WERI-Rb-1 (cell line): ENCODE measurements at regions not wholly inside any gene's neighbourhood (a gene's known extent, or its start where the extent isn't known, plus 50 kb on each side); places are given as distances from the start of the nearest gene placed in this dataset.

Experiments
- DNase-seq: peaks from one replicate; pipeline ENCODE4 v3.0.0-alpha.2; 2020
- H3K27ac ChIP-seq: fragments of 250-450 bp; sonication (Bioruptor Pico); 2 replicates; pipeline ENCODE4 v1.5.1; 2020; ENCODE audit warnings: mild to moderate bottlenecking, moderate library complexity
- H3K27me3 ChIP-seq: fragments of 250-450 bp; sonication (Bioruptor Pico); 2 replicates; pipeline ENCODE4 v1.5.1; 2021; ENCODE audit warnings: mild to moderate bottlenecking, low read depth, moderate library complexity; ENCODE audit not compliant: insufficient read depth, severe bottlenecking
- H3K36me3 ChIP-seq: fragments of 250-450 bp; sonication (Bioruptor Pico); 2 replicates; pipeline ENCODE4 v1.5.1; 2020; ENCODE audit warnings: mild to moderate bottlenecking, moderate library complexity
- H3K4me3 ChIP-seq: 2 replicates; pipeline ENCODE4 v1.5.1; 2011; ENCODE audit warnings: low read depth, mild to moderate bottlenecking, control low read depth, low read length
- H3K9me3 ChIP-seq: fragments of 250-450 bp; sonication (Bioruptor Pico); 2 replicates; pipeline ENCODE4 v1.5.1; 2021; ENCODE audit warnings: mild to moderate bottlenecking, moderate library complexity; ENCODE audit not compliant: severe bottlenecking
- TF ChIP-seq, protein P1 (sequence below): IDR thresholded peaks from 2 replicates; pipeline ENCODE4 v1.5.1; 2011; ENCODE audit warnings: low read depth, mild to moderate bottlenecking, control low read depth, inconsistent platforms, low read length

DNA sequence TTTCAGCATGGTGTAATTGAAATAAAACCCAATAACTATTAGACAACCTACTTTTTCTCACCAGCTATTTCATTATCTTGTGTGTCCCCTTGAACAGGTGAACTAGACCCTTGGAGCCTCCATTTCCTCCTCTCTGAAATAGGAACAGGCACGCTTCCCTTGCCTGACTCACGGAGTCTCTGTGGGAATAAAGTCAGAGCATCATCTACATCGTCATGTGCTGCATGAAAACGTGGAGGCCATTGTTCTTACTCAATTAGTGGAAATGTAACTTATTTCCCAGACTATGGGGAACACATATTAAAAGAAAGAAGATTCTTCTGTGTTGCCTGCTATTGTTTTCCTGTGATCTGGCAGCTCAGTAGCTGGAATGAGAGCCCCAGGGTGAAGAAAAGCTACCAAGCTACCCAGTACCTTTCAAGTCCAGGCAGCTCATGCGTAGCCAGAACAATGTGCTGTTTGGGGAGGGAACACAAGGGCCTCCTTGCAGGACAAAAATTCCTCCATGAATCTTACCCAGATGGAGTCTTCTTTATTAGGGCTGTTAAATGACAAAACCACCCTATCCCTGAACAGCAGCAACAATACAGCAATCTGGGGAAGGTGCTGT lies 59.8 kb downstream of the SOX11 start:
- H3K27me3 ChIP-seq: no peaks in the 10 kb centered on the region
- TF ChIP-seq, protein P1, sequence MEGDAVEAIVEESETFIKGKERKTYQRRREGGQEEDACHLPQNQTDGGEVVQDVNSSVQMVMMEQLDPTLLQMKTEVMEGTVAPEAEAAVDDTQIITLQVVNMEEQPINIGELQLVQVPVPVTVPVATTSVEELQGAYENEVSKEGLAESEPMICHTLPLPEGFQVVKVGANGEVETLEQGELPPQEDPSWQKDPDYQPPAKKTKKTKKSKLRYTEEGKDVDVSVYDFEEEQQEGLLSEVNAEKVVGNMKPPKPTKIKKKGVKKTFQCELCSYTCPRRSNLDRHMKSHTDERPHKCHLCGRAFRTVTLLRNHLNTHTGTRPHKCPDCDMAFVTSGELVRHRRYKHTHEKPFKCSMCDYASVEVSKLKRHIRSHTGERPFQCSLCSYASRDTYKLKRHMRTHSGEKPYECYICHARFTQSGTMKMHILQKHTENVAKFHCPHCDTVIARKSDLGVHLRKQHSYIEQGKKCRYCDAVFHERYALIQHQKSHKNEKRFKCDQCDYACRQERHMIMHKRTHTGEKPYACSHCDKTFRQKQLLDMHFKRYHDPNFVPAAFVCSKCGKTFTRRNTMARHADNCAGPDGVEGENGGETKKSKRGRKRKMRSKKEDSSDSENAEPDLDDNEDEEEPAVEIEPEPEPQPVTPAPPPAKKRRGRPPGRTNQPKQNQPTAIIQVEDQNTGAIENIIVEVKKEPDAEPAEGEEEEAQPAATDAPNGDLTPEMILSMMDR: no peak
- no peak for DNase-seq
- H3K36me3 ChIP-seq: no peaks in the 10 kb centered on the region
- no peak overlapping the region for H3K4me3 ChIP-seq
- no peaks in the 10 kb centered on the region for H3K9me3 ChIP-seq
- H3K27ac ChIP-seq: no peak overlapping the region

DNA sequence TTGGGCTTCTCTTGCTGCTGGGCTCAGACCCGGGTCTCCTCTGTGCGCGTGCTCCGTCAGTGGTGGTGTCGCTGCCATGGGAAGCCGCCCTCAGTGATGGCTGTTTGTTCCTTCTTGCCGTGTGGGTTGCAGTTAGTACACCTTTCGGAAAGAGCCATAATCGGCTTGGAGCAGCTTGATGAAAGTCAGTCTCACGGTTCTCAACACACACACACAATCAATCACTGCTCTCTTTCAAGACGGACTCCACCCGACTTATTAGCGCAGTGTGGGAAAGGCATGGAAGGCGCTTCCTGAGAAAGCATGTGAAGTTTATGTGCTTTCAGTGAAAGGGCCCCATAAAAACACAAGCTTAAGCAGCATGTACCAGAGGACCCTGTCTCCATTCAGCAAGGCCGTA lies 64.1 kb downstream of the SOX11 start:
- no peaks in the 10 kb centered on the region for H3K9me3 ChIP-seq
- H3K36me3 ChIP-seq: no peaks in the 10 kb centered on the region
- TF ChIP-seq, protein P1: no peak
- peak; percentile 80 for DNase-seq
- no peaks in the 10 kb centered on the region for H3K27me3 ChIP-seq
- no peak overlapping the region for H3K27ac ChIP-seq
- peak overlapping the region; percentile 41 for H3K4me3 ChIP-seq

DNA sequence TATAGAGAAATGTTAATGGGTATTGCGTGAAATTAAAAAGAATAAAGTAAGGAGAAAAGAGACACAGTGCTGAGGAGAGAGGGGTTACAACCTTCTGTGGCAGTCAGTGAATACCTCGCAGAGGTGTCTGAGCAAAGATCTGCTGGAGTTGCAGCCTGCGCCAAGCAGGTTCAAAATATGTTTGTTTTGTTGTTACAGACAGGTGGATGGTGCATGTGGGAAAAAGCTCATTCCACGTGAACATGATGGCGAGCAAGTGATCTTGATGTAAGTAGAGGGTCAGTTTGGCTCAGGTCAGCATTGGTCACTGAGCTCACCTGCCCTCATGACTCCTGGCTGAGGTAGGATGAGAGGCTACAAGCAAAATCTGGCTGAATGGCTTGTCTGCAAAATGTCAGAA lies 66.2 kb downstream of the SOX11 start:
- Histone ChIP-seq H3K9me3 (no peaks in the 10 kb centered on the region), H3K27me3 (no peaks in the 10 kb centered on the region), H3K36me3 (no peaks in the 10 kb centered on the region), H3K27ac (no peak overlapping the region), H3K4me3 (no peak overlapping the region)
- TF ChIP-seq, protein P1: no peak
- no peak for DNase-seq

DNA sequence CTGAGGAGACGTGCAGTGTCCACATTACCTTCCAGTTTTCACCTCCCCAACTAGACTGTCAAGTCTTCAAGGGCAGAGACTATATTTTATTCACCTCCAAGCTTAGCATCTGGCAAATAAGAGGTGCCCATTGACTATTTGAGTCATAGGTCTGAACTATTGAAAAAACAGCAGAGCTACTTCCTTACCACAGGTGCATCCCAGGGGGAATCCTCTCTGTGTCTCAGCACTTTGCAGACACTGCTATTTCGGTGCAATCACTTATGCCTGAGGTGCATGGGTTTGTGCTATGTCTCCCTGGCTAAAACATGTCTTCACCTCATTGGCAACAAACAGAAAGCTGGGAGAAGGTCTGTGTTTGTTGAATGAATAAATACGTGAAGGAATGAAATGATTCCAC lies 67.8 kb downstream of the SOX11 start:
- H3K9me3 ChIP-seq: no peaks in the 10 kb centered on the region
- DNase-seq: no peak
- no peaks in the 10 kb centered on the region for H3K27me3 ChIP-seq

DNA sequence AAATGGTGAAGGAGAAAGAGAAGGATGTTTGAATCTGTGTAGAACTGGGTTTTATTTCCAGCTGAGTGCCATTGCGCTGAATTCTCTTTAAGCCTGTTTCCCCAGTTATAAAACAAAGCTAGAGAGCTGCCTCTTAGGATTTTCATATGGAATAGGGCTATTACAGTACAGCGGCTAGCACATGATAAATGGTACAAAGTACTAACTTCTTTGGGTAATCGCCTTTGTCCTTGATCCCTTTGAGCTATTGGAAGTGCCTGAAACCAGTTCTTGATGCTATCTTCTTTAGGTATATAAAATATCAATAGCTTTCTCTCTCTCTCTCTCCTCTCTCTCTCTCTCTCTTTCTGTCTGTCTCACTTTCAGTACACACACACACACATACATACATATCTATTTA lies 71.3 kb downstream of the SOX11 start:
- TF ChIP-seq, protein P1: no peak
- H3K4me3 ChIP-seq: no peak overlapping the region
- H3K27me3 ChIP-seq: no peaks in the 10 kb centered on the region
- H3K36me3 ChIP-seq: no peaks in the 10 kb centered on the region
- DNase-seq: no peak
- H3K9me3 ChIP-seq: no peaks in the 10 kb centered on the region
- H3K27ac ChIP-seq: no peak overlapping the region

More for the DNA sequence above, 67.8 kb downstream of the SOX11 start:
- no peaks in the 10 kb centered on the region for H3K36me3 ChIP-seq
- H3K27ac ChIP-seq: no peak overlapping the region
- TF ChIP-seq, protein P1: no peak
- no peak overlapping the region for H3K4me3 ChIP-seq

DNA sequence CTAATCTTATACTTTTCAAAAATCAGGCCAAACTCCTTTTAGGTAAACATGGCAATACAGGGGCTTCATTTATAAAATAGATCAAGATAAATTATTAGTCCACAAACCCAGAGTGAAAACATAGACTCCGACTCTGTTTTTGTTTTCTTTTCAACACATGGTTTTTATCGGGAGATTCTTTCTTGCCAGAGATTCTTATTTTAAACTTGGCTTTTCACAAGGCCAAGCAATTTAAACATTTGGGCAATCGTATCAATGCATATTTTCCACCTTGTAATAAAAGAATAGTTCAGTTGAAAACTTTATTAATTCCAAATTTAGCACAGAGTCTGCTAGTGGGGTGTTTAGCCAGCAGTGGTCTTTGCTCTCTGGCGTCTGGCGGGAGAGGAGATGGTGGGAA lies 71.9 kb downstream of the SOX11 start:
- no peak for DNase-seq

More for the DNA sequence above, 71.9 kb downstream of the SOX11 start:
- Histone ChIP-seq H3K36me3 (no peaks in the 10 kb centered on the region), H3K4me3 (no peak overlapping the region), H3K27me3 (no peaks in the 10 kb centered on the region), H3K27ac (no peak overlapping the region), H3K9me3 (no peaks in the 10 kb centered on the region)
- TF ChIP-seq, protein P1: no peak
